HL-60 (cell line): ENCODE measurements at regions not wholly inside any gene's neighbourhood (a gene's known extent, or its start where the extent isn't known, plus 50 kb on each side); places are given as distances from the start of the nearest gene placed in this dataset.

Experiments used
- DNase-seq, 2 experiments: peaks; one replicate each; pipeline ENCODE4 v3.0.0-alpha.2; 2010 to 2020; ENCODE audit warnings: low read depth in 1 of 2, low spot score in 1 of 2
- H3K27ac ChIP-seq: fragments of 250-450 bp; sonication (Bioruptor Pico); replicated peaks from 2 replicates; pipeline ENCODE4 v1.5.1; 2020; ENCODE audit warnings: mild to moderate bottlenecking, moderate library complexity
- H3K27me3 ChIP-seq: fragments of 250-450 bp; sonication (Bioruptor Pico); 2 replicates; pipeline ENCODE4 v1.5.1; 2021; ENCODE audit warnings: mild to moderate bottlenecking, moderate library complexity; ENCODE audit not compliant: insufficient read depth, poor library complexity, severe bottlenecking
- H3K4me3 ChIP-seq: replicated peaks from 2 replicates; pipeline ENCODE4 v1.5.1; 2011; ENCODE audit warnings: mild to moderate bottlenecking, control low read depth, low read length; ENCODE audit not compliant: insufficient read depth
- GABPA ChIP-seq: IDR thresholded peaks from 2 replicates; pipeline ENCODE4 v1.6.1; 2012; ENCODE audit warnings: low read depth
- POLR2AphosphoS5 ChIP-seq: IDR thresholded peaks from 2 replicates; pipeline ENCODE4 v1.6.1; 2012; ENCODE audit warnings: low read depth
- SPI1 ChIP-seq: IDR thresholded peaks from 2 replicates; pipeline ENCODE4 v1.6.1; 2012; ENCODE audit warnings: low read depth, mild to moderate bottlenecking, borderline replicate concordance
- TF ChIP-seq, protein P1 (sequence below): IDR thresholded peaks from 2 replicates; pipeline ENCODE4 v1.6.1; 2012; ENCODE audit warnings: low read depth; ENCODE audit not compliant: insufficient replicate concordance
- TF ChIP-seq, protein P2 (sequence below): IDR thresholded peaks from one replicate; pipeline ENCODE4 v1.5.1; 2011; ENCODE audit warnings: low read length, control low read depth, inconsistent platforms; ENCODE audit not compliant: insufficient read depth

DNA sequence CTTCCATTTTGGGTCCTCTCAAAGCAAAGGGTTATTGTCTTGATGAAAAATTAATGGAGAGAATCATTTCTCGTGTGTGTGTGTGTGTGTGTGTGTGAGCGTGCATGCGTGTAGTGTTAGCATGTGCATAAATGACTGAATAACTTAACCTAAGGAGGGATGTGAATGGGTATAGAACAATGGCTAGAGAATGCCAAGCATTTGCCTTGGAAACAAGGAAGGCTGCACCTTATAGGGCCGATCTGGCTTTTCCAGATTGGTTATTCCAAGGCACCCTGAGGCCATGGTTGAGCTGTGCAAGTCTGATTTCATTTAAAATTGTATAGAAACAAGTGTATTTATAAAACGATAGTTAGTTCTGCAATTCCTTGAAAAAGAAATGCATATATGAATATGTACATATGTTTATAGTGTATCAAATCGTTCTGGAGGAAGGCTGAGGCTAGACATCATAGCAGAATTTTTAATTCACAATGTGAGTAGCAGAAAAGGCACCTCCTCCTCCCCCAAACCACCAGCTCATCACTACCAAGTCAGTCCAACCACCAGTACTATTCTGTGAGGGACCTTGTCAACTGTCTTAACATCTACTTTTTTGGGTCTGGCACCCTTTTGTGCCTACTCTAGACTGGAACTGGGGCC lies 322.7 kb upstream of the ISX start:
- Histone ChIP-seq H3K27ac (no peak overlapping the region), H3K27me3 (no peaks in the 10 kb centered on the region), H3K4me3 (no peak overlapping the region)
- no peak for TF ChIP-seq POLR2AphosphoS5
- TF ChIP-seq SPI1 = no peak
- TF ChIP-seq GABPA = no peak
- TF ChIP-seq, protein P1, sequence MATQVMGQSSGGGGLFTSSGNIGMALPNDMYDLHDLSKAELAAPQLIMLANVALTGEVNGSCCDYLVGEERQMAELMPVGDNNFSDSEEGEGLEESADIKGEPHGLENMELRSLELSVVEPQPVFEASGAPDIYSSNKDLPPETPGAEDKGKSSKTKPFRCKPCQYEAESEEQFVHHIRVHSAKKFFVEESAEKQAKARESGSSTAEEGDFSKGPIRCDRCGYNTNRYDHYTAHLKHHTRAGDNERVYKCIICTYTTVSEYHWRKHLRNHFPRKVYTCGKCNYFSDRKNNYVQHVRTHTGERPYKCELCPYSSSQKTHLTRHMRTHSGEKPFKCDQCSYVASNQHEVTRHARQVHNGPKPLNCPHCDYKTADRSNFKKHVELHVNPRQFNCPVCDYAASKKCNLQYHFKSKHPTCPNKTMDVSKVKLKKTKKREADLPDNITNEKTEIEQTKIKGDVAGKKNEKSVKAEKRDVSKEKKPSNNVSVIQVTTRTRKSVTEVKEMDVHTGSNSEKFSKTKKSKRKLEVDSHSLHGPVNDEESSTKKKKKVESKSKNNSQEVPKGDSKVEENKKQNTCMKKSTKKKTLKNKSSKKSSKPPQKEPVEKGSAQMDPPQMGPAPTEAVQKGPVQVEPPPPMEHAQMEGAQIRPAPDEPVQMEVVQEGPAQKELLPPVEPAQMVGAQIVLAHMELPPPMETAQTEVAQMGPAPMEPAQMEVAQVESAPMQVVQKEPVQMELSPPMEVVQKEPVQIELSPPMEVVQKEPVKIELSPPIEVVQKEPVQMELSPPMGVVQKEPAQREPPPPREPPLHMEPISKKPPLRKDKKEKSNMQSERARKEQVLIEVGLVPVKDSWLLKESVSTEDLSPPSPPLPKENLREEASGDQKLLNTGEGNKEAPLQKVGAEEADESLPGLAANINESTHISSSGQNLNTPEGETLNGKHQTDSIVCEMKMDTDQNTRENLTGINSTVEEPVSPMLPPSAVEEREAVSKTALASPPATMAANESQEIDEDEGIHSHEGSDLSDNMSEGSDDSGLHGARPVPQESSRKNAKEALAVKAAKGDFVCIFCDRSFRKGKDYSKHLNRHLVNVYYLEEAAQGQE = no peak
- TF ChIP-seq, protein P2, sequence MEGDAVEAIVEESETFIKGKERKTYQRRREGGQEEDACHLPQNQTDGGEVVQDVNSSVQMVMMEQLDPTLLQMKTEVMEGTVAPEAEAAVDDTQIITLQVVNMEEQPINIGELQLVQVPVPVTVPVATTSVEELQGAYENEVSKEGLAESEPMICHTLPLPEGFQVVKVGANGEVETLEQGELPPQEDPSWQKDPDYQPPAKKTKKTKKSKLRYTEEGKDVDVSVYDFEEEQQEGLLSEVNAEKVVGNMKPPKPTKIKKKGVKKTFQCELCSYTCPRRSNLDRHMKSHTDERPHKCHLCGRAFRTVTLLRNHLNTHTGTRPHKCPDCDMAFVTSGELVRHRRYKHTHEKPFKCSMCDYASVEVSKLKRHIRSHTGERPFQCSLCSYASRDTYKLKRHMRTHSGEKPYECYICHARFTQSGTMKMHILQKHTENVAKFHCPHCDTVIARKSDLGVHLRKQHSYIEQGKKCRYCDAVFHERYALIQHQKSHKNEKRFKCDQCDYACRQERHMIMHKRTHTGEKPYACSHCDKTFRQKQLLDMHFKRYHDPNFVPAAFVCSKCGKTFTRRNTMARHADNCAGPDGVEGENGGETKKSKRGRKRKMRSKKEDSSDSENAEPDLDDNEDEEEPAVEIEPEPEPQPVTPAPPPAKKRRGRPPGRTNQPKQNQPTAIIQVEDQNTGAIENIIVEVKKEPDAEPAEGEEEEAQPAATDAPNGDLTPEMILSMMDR = no peak
- DNase-seq = no peak

DNA sequence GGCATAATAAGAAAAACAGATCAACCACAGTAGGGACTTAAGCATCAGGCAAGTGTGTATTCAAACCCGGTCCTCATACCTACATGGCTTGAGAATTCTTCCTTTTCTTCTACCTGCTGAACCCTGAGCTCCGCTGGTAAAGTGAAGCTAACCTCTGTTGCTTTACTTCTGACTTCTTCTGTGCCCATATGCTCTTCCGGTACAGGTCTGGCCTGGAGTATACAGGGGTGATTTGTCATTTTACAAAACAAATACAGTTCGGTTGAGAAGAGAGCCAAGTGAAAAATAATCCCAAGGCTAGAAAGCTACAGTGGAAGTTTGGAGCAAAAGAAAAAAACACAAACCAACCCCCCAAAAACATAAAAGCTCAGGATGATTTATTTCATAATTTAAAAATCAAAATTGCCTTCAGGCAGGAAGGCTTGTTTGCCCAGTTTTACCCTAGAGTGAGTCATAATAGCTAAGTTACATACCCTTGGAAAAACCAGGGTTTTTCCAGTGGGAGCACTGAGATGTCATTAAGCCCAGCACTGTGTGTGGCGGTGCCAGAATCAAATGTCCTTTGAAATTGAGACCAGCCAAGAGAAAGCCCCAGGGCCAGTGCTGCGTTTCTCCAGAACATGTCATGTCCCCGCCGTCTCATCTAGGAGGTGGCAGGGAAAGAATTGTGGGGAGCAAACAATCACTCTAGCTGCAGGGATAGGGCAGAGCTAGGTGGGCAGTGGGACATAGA lies 305.5 kb upstream of the ISX start:
- Histone ChIP-seq H3K27me3 (no peaks in the 10 kb centered on the region), H3K4me3 (no peak overlapping the region), H3K27ac (no peak overlapping the region)
- DNase-seq = no peak
- TF ChIP-seq POLR2AphosphoS5 (no peak), GABPA (no peak), SPI1 (no peak)
- TF ChIP-seq, protein P1 = no peak
- TF ChIP-seq, protein P2 = no peak

DNA sequence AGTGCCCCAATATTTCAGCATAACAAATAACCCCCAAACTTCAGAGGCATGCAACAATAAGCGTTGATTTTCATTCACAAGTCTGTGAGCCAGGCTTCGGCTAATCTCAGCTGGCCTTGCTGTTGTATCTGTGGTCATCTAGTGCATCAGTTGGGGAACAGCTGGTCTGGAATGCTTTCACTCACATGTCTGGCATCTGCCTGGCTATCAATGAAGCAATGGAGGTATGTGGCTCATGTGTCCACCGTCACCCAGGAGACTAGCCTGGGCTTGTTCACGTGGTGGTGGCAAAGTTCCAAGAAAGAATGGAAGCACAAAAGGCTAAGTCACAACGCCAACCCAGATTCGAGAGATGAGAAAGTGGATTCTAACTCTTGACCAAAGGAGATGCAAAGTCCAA lies 304.8 kb upstream of the ISX start:
- DNase-seq = no peak
- TF ChIP-seq, protein P1 = no peak
- TF ChIP-seq POLR2AphosphoS5 = no peak
- no peak for TF ChIP-seq SPI1
- TF ChIP-seq, protein P2 = no peak
- TF ChIP-seq GABPA = no peak

More for the DNA sequence above, 304.8 kb upstream of the ISX start:
- H3K4me3 ChIP-seq = no peak overlapping the region
- H3K27me3 ChIP-seq = no peaks in the 10 kb centered on the region
- no peak overlapping the region for H3K27ac ChIP-seq
